ENCODE measurements at regions not wholly inside any gene's neighbourhood (a gene's known extent, or its start where the extent isn't known, plus 50 kb on each side); places are given as distances from the start of the nearest gene placed in this dataset.
"Not testable (repeated sequence)": the region's sequence is repeated elsewhere in the genome, so short reads cannot be mapped to it uniquely, and the experiment has no call there.

- TF ChIP-seq, protein P1, sequence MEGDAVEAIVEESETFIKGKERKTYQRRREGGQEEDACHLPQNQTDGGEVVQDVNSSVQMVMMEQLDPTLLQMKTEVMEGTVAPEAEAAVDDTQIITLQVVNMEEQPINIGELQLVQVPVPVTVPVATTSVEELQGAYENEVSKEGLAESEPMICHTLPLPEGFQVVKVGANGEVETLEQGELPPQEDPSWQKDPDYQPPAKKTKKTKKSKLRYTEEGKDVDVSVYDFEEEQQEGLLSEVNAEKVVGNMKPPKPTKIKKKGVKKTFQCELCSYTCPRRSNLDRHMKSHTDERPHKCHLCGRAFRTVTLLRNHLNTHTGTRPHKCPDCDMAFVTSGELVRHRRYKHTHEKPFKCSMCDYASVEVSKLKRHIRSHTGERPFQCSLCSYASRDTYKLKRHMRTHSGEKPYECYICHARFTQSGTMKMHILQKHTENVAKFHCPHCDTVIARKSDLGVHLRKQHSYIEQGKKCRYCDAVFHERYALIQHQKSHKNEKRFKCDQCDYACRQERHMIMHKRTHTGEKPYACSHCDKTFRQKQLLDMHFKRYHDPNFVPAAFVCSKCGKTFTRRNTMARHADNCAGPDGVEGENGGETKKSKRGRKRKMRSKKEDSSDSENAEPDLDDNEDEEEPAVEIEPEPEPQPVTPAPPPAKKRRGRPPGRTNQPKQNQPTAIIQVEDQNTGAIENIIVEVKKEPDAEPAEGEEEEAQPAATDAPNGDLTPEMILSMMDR (IDR thresholded peaks at IDR 0.05; ENCODE audit: low read depth, low read length), result no peak
- no peak for DNase-seq (ENCODE audit: extremely low read depth, low read depth)
Measured at GRCh38 chr3:166527325-166527724, 690.1 kb upstream of the BCHE start.

GRCh38 chr3:166526881-166527280 is 689.7 kb upstream of the BCHE start:
- DNase-seq (ENCODE audit: extremely low read depth, low read depth), result no peak
- TF ChIP-seq, protein P1 (IDR thresholded peaks at IDR 0.05; ENCODE audit: low read depth, low read length), result no peak

DNA sequence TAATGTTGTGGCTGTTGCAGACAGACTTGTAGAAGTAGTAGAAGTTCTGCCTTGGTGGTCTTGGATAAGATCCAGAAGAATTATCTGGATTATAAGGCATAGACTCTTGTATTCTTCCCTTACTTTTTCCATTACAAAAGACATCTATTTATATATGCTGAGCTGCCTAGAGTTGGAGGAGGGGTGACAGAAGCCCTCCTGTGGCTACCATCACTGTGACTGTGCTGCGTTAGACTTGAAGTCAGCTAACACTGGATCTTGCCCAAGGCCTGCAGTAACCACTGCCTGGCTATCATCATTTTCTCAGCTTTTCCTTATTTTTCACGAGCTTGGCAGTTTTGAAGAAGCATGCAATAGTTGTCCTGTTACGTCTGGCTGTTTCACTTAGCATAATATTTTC is 684.8 kb upstream of the BCHE start:
- DNase-seq (ENCODE audit: extremely low read depth, low read depth), result no peak
- TF ChIP-seq, protein P1 (IDR thresholded peaks at IDR 0.05; ENCODE audit: low read depth, low read length), result no peak

GRCh38 chr3:166519443-166519842 is 682.2 kb upstream of the BCHE start:
- DNase-seq (ENCODE audit: extremely low read depth, low read depth), result no peak
- TF ChIP-seq, protein P1 (IDR thresholded peaks at IDR 0.05; ENCODE audit: low read depth, low read length), result no peak

DNA sequence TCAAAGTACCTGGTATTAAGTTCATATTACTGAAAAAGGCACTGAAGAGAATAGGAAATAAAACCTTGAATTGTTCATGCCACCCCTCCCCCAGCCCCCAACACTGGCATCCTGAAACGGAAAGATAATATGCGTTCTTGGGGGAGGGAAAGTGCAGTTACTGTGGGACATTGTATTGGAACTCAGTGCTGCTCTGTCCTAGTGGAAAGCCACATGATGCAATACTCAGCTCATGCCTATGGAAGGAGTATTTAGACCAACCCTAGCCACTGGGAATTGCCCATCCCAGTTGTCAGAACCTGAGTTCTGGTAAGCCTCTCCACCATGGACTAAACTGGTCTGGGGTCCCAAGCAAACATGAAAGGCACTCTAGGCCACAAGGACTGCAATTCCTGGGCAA is 680.8 kb upstream of the BCHE start:
- DNase-seq (ENCODE audit: extremely low read depth, low read depth), result no peak
- TF ChIP-seq, protein P1 (IDR thresholded peaks at IDR 0.05; ENCODE audit: low read depth, low read length), result no peak

GRCh38 chr3:166510382-166510781 is 673.2 kb upstream of the BCHE start:
- TF ChIP-seq, protein P1 (IDR thresholded peaks at IDR 0.05; ENCODE audit: low read depth, low read length), result no peak
- no peak for DNase-seq (ENCODE audit: extremely low read depth, low read depth)

DNA sequence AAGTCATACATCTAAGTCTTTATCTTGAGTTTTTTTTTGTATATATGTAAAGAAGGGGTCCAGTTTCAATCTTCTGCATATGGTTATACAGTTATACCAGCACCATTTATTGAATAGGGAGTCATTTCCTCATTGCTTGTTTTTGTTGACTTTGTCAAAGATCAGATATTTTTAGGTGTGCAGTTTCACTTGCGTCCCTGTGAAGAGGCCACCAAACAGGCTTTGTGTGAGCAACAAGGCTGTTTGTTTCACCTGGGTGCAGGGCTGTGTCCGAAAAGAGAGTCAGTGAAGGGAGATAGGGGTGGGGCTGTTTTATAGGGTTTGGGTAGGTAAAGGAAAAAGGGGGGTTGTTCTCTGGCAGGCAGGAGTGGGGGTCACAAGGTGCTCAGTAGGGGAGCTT is 663.2 kb upstream of the BCHE start:
- not testable (repeated sequence) for DNase-seq (ENCODE audit: extremely low read depth, low read depth)

GRCh38 chr3:166499636-166500035 is 662.4 kb upstream of the BCHE start:
- no peak for DNase-seq (ENCODE audit: extremely low read depth, low read depth)
- TF ChIP-seq, protein P1 (IDR thresholded peaks at IDR 0.05; ENCODE audit: low read depth, low read length), result no peak
